ENCODE measurements at regions not wholly inside any gene's neighbourhood (a gene's known extent, or its start where the extent isn't known, plus 50 kb on each side); places are given as distances from the start of the nearest gene placed in this dataset.
"Not testable (repeated sequence)": the region's sequence is repeated elsewhere in the genome, so short reads cannot be mapped to it uniquely, and the experiment has no call there.

DNA sequence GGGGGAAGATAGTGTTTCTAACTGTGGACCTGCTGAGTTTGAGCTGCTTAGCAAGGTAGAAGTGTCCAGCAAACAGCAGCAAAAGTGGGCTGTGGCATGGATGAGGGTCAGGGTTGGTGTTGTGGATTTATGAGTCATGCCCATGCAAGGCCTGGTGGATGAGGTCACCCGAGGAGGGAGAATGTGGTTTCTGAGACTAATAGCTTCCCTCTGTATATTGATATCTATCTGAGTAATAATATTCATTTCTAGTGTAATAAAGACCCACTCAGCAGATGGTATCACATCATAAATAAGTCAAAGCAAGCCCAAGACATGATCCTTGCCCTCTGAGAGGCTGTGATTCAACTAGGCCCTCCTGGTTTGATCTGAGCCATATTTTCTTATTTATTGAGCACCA lies 597.8 kb upstream of the CLINT1 start:
- DNase-seq: no peak
- intact Hi-C loops (cut with DNase I): no loop called here
- no peaks in the 10 kb centered on the region for H3K27me3 ChIP-seq
- H3K36me3 ChIP-seq: no peaks in the 10 kb centered on the region
- TF ChIP-seq, protein P1, sequence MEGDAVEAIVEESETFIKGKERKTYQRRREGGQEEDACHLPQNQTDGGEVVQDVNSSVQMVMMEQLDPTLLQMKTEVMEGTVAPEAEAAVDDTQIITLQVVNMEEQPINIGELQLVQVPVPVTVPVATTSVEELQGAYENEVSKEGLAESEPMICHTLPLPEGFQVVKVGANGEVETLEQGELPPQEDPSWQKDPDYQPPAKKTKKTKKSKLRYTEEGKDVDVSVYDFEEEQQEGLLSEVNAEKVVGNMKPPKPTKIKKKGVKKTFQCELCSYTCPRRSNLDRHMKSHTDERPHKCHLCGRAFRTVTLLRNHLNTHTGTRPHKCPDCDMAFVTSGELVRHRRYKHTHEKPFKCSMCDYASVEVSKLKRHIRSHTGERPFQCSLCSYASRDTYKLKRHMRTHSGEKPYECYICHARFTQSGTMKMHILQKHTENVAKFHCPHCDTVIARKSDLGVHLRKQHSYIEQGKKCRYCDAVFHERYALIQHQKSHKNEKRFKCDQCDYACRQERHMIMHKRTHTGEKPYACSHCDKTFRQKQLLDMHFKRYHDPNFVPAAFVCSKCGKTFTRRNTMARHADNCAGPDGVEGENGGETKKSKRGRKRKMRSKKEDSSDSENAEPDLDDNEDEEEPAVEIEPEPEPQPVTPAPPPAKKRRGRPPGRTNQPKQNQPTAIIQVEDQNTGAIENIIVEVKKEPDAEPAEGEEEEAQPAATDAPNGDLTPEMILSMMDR (IDR thresholded peaks at IDR 0.05): no peak
- no peak for TF ChIP-seq POLR2A (IDR thresholded peaks at IDR 0.05)
- 44 to 56% methylated on average over 1 of the region's 1 CpG for WGBS, 2 donors
- H3K4me1 ChIP-seq: no peaks in the 10 kb centered on the region
- no peak overlapping the region for H3K27ac ChIP-seq
- no peaks in the 10 kb centered on the region for H3K9me3 ChIP-seq
- no peak overlapping the region for H3K4me3 ChIP-seq

DNA sequence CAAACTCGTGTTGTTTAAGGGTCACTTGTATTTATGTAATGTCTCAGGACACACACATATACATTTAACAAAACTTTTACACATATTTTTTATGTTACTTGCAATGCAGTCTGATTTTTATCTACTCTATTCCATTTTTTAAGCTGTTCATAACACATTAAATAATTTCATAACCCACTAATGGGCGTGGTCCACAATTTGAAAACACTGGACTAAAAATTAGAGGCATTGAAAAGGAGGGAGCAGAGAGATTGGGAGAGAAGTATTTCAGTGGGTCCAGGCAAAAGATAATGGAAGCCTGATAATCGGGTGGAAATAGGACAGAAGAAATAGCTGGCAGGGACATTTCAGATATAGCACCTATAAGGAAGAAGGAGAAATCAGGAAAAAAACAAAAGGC lies 597.3 kb upstream of the CLINT1 start:
- 55 to 63% methylated on average over 3 of the region's 3 CpGs for WGBS, 2 donors
- Histone ChIP-seq H3K36me3 (no peaks in the 10 kb centered on the region), H3K4me1 (no peaks in the 10 kb centered on the region), H3K4me3 (no peak overlapping the region), H3K27ac (no peak overlapping the region), H3K27me3 (no peaks in the 10 kb centered on the region), H3K9me3 (no peaks in the 10 kb centered on the region)
- no peak for DNase-seq
- intact Hi-C loops (cut with DNase I): no loop called here
- TF ChIP-seq, protein P1 (IDR thresholded peaks at IDR 0.05): no peak
- no peak for TF ChIP-seq POLR2A (IDR thresholded peaks at IDR 0.05)

DNA sequence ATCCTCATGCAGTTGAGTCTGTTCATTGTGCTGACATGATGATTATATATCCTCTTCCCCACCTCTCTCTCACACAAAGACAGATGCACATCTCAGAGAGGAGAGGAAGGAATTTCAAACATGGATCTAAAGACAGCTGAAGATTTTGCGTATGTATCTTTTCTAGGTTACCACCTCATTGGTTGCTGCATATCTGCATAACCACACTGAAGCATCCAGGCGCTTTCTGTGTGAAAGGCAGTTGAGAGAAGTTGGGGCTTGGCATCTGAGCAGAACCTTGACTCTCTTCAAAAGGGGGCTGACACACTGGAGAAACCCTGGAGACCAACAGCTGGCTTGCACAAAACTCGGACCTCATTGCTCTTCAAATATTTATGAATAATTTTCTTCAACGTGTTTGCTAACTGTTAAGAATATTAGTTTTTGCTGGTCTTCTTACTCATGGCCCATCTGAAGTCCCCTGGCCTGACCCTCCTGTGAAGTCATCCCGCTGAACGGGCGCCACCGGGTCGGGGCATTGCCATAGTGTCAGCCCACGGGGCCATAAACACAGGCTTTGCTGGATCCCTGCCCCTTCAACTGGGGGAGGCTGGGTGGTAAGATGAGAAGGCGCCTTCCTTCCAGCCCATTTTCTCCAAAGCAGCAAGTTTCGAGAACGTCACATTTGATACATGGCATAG lies 593.2 kb upstream of the CLINT1 start:
- H3K9me3 ChIP-seq: no peaks in the 10 kb centered on the region
- no peaks in the 10 kb centered on the region for H3K36me3 ChIP-seq
- no peak for DNase-seq
- intact Hi-C loops (cut with DNase I): no loop called here
- H3K27me3 ChIP-seq: no peaks in the 10 kb centered on the region
- no peak for TF ChIP-seq POLR2A (IDR thresholded peaks at IDR 0.05)
- TF ChIP-seq, protein P1 (IDR thresholded peaks at IDR 0.05): no peak
- 71 to 79% methylated on average over 13 of the region's 13 CpGs for WGBS, 2 donors
- peak overlapping the region in 1 of 4 donors; percentile 61 for H3K27ac ChIP-seq
- H3K4me3 ChIP-seq: no peak overlapping the region
- H3K4me1 ChIP-seq: no peaks in the 10 kb centered on the region

DNA sequence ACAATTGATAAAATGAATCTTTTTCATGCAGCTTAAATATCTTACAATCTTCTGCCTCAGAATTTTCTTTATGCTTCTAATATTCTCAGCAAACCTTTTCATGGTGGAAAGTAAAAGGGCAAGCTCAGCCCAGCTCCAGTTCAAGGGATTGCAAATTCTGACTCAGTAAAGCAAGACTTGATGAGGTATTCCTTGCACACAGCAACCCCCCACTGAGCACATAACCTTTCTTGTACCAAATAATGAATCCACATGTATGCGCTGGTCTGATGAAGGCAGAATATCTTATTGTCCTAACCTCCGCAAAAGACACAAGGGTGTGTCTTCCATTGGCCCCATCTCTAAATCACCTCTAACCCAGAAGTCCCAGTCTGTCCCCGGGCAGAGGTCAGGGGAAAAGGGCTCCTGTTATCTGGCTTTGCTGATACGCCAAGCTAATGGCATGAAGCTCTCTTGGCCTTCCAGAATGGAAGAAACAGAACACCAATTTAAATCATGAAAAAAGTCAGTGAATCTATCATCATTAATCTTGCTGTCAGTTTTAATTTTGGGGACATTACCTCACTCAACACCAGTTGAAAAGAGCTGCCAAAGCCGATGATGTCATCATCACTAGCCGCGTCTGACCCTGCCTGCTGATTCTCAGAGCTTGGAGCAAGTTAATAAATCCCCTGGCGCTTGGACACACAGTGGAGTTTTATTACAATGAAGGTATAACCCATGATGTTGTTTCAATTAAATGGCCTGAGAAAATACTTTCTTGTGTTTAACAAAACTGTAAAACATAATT lies 592.5 kb upstream of the CLINT1 start:
- H3K27ac ChIP-seq: peak overlapping the region in 1 of 4 donors; percentile 61
- no peaks in the 10 kb centered on the region for H3K36me3 ChIP-seq
- WGBS, 2 donors: 47 to 62% methylated on average over 7 to 8 of the region's 8 CpGs
- intact Hi-C loops (cut with DNase I): no loop called here
- no peaks in the 10 kb centered on the region for H3K4me1 ChIP-seq
- H3K4me3 ChIP-seq: no peak overlapping the region
- no peak for DNase-seq
- TF ChIP-seq, protein P1 (IDR thresholded peaks at IDR 0.05): no peak
- no peak for TF ChIP-seq POLR2A (IDR thresholded peaks at IDR 0.05)
- no peaks in the 10 kb centered on the region for H3K27me3 ChIP-seq
- no peaks in the 10 kb centered on the region for H3K9me3 ChIP-seq

DNA sequence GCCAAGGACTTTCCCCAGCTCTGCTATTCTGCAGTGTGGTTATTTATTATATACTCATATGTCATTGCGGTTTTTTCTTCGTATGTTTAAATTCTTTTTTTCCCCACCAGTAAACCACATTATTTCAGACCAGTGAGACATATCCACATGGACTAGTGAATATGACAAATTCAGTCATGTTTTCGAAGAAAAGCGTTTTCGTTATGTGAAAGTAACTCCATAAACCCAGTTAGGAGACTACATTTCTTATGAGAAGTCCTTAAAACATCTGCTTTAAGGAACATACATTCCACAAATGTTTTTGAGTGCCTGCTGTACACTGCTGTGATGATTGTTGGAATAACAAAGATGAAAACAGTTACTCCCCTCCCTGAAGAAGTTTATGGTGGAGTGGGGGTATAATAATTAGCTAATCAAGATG lies 591.8 kb upstream of the CLINT1 start:
- Histone ChIP-seq H3K27ac (no peak overlapping the region), H3K27me3 (no peaks in the 10 kb centered on the region), H3K9me3 (no peaks in the 10 kb centered on the region), H3K4me1 (no peaks in the 10 kb centered on the region), H3K4me3 (no peak overlapping the region), H3K36me3 (no peaks in the 10 kb centered on the region)
- no peak for TF ChIP-seq POLR2A (IDR thresholded peaks at IDR 0.05)
- TF ChIP-seq, protein P1 (IDR thresholded peaks at IDR 0.05): no peak
- WGBS, 2 donors: 72 to 80% methylated on average over 5 of the region's 5 CpGs
- DNase-seq: no peak
- intact Hi-C loops (cut with DNase I): no loop called here

DNA sequence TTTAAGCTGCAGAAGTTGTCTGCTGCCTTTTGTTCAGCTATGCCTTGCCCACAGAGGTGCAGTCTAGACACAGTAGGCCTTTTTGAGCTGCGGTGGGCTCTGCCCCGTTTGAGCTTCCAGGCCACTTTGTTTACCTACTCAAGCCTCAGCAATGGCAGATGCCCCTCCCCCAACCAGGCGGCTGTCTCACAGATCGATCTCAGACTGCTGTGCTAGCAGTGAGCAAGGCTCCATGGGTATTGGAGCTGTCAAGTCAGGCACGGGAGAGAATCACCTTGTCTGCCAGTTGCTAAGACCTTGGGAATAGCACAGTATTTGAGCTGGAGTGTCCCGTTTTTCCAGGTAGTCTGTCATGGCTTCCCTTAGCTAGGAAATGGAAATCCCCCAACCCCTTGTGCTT lies 587.8 kb upstream of the CLINT1 start:
- H3K27me3 ChIP-seq; H3K36me3 ChIP-seq; H3K4me3 ChIP-seq; DNase-seq; H3K4me1 ChIP-seq; H3K9me3 ChIP-seq; H3K27ac ChIP-seq; intact Hi-C loops (cut with DNase I): not testable (repeated sequence)
- 23 to 65% methylated on average over 5 to 6 of the region's 6 CpGs for WGBS, 2 donors

DNA sequence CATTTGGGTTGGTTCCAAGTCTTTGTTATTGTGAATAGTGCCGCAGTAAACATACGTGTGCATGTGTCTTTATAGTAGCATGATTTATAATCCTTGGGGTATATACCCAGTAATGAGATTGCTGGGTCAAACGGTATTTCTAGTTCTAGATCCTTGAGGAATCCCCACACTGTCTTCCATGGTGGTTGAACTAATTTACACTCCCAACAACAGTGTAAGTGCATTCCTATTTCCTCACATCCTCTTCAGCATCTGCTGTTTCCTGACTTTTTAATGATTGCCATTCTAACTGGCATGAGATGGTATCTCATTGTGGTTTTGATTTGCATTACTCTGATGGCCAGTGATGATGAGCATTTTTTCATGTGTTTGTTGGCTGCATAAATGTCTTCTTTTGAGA lies 580.3 kb upstream of the CLINT1 start:
- H3K27ac ChIP-seq; H3K9me3 ChIP-seq; intact Hi-C loops (cut with DNase I); H3K36me3 ChIP-seq; H3K4me3 ChIP-seq; DNase-seq; H3K27me3 ChIP-seq; H3K4me1 ChIP-seq: not testable (repeated sequence)
- WGBS, 2 donors: 91% methylated on average over 3 of the region's 3 CpGs
